ENCODE measurements at regions not wholly inside any gene's neighbourhood (a gene's known extent, or its start where the extent isn't known, plus 50 kb on each side); places are given as distances from the start of the nearest gene placed in this dataset.

GRCh38 chr6:47141171-47141570 lies 99.0 kb upstream of the ADGRF1 start:
- Histone ChIP-seq H3K9me3 (no peaks in the 10 kb centered on the region), H3K4me1 (peaks cover under 1 to 22% (median 2%) of the 10 kb centered on the region in 4 donors), H3K36me3 (no peaks in the 10 kb centered on the region), H3K27me3 (no peaks in the 10 kb centered on the region), H3K27ac (no peak overlapping the region), H3K4me3 (no peak overlapping the region)
- no peak for TF ChIP-seq POLR2A (IDR thresholded peaks at IDR 0.05)
- TF ChIP-seq CTCF (IDR thresholded peaks at IDR 0.05): no peak
- no peak for TF ChIP-seq POLR2AphosphoS5 (IDR thresholded peaks at IDR 0.05)
- no peak for TF ChIP-seq EP300 (IDR thresholded peaks at IDR 0.05; ENCODE audit: low read depth)
- intact Hi-C loops (cut with DNase I; ENCODE audit: low total_unique reads) (no loop called here), in situ Hi-C loops (cut with MboI; ENCODE audit: low pct_ligation_motif_present in 1 of 4, low pct_unique_long_range_greater_than_20kb in 1 of 4, low sequenced_read_pairs in 3 of 4) (no loop called here)
- 84 to 92% methylated on average over 3 of the region's 3 CpGs for WGBS, 2 donors (ENCODE audit: low coverage in 1 of 2)
- no peak for DNase-seq

- intact Hi-C loops (cut with DNase I; ENCODE audit: low total_unique reads): loop anchor here (10.0 kb wide), 1 partner anchor 97 kb away; no protein-coding TSS in a partner anchor
- Histone ChIP-seq H3K27me3 (no peaks in the 10 kb centered on the region), H3K36me3 (no peaks in the 10 kb centered on the region), H3K9me3 (no peaks in the 10 kb centered on the region), H3K27ac (no peak overlapping the region), H3K4me1 (peaks cover 15 to 40% (median 25%) of the 10 kb centered on the region in 4 donors), H3K4me3 (no peak overlapping the region)
- in situ Hi-C loops (cut with MboI; ENCODE audit: low pct_ligation_motif_present in 1 of 4, low pct_unique_long_range_greater_than_20kb in 1 of 4, low sequenced_read_pairs in 3 of 4): no loop called here
- no peak for TF ChIP-seq POLR2AphosphoS5 (IDR thresholded peaks at IDR 0.05)
- TF ChIP-seq EP300 (IDR thresholded peaks at IDR 0.05; ENCODE audit: low read depth): no peak
- TF ChIP-seq CTCF (IDR thresholded peaks at IDR 0.05): no peak
- DNase-seq: no peak
- WGBS, 2 donors (ENCODE audit: low coverage in 1 of 2): 61 to 80% methylated on average over 6 of the region's 6 CpGs
Measured at GRCh38 chr6:47138046-47138445, 95.9 kb upstream of the ADGRF1 start.

GRCh38 chr6:47137073-47137472 lies 94.9 kb upstream of the ADGRF1 start:
- DNase-seq: no peak

GRCh38 chr6:47135772-47136171 lies 93.6 kb upstream of the ADGRF1 start:
- DNase-seq: no peak

More at GRCh38 chr6:47137073-47137472, 94.9 kb upstream of the ADGRF1 start:
- Histone ChIP-seq H3K36me3 (no peaks in the 10 kb centered on the region), H3K27me3 (no peaks in the 10 kb centered on the region), H3K9me3 (no peaks in the 10 kb centered on the region), H3K4me3 (no peak overlapping the region), H3K27ac (peak overlapping the region in 3 of 4 donors; percentile 14 to 25 (median 21)), H3K4me1 (peaks cover 17 to 50% (median 31%) of the 10 kb centered on the region in 4 donors)
- intact Hi-C loops (cut with DNase I; ENCODE audit: low total_unique reads) (loop anchor here (10.0 kb wide), 1 partner anchor 98 kb away; no protein-coding TSS in a partner anchor), in situ Hi-C loops (cut with MboI; ENCODE audit: low pct_ligation_motif_present in 1 of 4, low pct_unique_long_range_greater_than_20kb in 1 of 4, low sequenced_read_pairs in 3 of 4) (no loop called here)
- no peak for TF ChIP-seq POLR2A (IDR thresholded peaks at IDR 0.05)
- TF ChIP-seq POLR2AphosphoS5 (IDR thresholded peaks at IDR 0.05): no peak
- no peak for TF ChIP-seq EP300 (IDR thresholded peaks at IDR 0.05; ENCODE audit: low read depth)
- no peak for TF ChIP-seq CTCF (IDR thresholded peaks at IDR 0.05)

More at GRCh38 chr6:47135772-47136171, 93.6 kb upstream of the ADGRF1 start:
- H3K36me3 ChIP-seq: no peaks in the 10 kb centered on the region
- no peak for TF ChIP-seq CTCF (IDR thresholded peaks at IDR 0.05)
- TF ChIP-seq POLR2AphosphoS5 (IDR thresholded peaks at IDR 0.05): peak in 1 of 3 donors; percentile 23
- peaks cover 17 to 53% (median 31%) of the 10 kb centered on the region in 4 donors for H3K4me1 ChIP-seq
- peak overlapping the region; percentile 31 to 81 (median 76) for H3K27ac ChIP-seq
- no peak overlapping the region for H3K4me3 ChIP-seq
- in situ Hi-C loops (cut with MboI; ENCODE audit: low pct_ligation_motif_present in 1 of 4, low pct_unique_long_range_greater_than_20kb in 1 of 4, low sequenced_read_pairs in 3 of 4) (no loop called here), intact Hi-C loops (cut with DNase I; ENCODE audit: low total_unique reads) (loop anchor here (10.0 kb wide), 1 partner anchor 99 kb away; no protein-coding TSS in a partner anchor)
- no peaks in the 10 kb centered on the region for H3K27me3 ChIP-seq
- WGBS, 2 donors (ENCODE audit: low coverage in 1 of 2): 22 to 38% methylated on average over 3 of the region's 3 CpGs
- no peaks in the 10 kb centered on the region for H3K9me3 ChIP-seq
